Endothelial cell of umbilical vein (primary cell): ENCODE measurements at regions not wholly inside any gene's neighbourhood (a gene's known extent, or its start where the extent isn't known, plus 50 kb on each side); places are given as distances from the start of the nearest gene placed in this dataset.

ENCODE experiments used
- CTCF ChIP-seq, 2 donors: IDR thresholded peaks; 1 replicate in 1 of 2; 2 replicates in 1 of 2; pipeline ENCODE4 v1.5.1; 2011; ENCODE audit warnings: low read length in 2 of 2, mild to moderate bottlenecking in 2 of 2, moderate library complexity in 2 of 2, control low read depth in 1 of 2, inconsistent platforms in 1 of 2, low read depth in 1 of 2; ENCODE audit not compliant: insufficient read depth in 1 of 2; ENCODE audit errors: extremely low read depth in 1 of 2
- EZH2 ChIP-seq: IDR thresholded peaks from 2 replicates; pipeline ENCODE4 v1.6.1; 2012; ENCODE audit warnings: borderline replicate concordance, low read depth, mild to moderate bottlenecking, moderate library complexity, low read length, inconsistent platforms; ENCODE audit not compliant: severe bottlenecking
- FOS ChIP-seq: IDR thresholded peaks from 2 replicates; pipeline ENCODE4 v1.6.1; 2011; ENCODE audit warnings: mild to moderate bottlenecking, low read length, moderate library complexity, borderline replicate concordance; ENCODE audit not compliant: insufficient read depth
- JUN ChIP-seq: IDR thresholded peaks from 2 replicates; pipeline ENCODE4 v1.6.1; 2011; ENCODE audit warnings: borderline replicate concordance, low read depth; ENCODE audit not compliant: insufficient read length, insufficient read depth
- MAX ChIP-seq: IDR thresholded peaks from 2 replicates; pipeline ENCODE4 v1.6.1; 2011; ENCODE audit not compliant: insufficient read depth, insufficient read length
- MYC ChIP-seq: IDR thresholded peaks from one replicate; pipeline ENCODE4 v1.6.1; 2011; ENCODE audit warnings: mild to moderate bottlenecking, low read depth, low read length
- POLR2A ChIP-seq: IDR thresholded peaks from 2 replicates; pipeline ENCODE4 v1.6.1; 2012; ENCODE audit warnings: low read depth, mild to moderate bottlenecking, control low read depth, low read length
- POLR2AphosphoS5 ChIP-seq: IDR thresholded peaks from 2 replicates; pipeline ENCODE4 v1.6.1; 2012; ENCODE audit warnings: low read depth, mild to moderate bottlenecking, control low read depth, low read length, moderate library complexity; ENCODE audit not compliant: insufficient read depth

- TF ChIP-seq POLR2A (no peak), CTCF (IDR thresholded peaks at IDR 0.05; ENCODE audit: extremely low read depth in 1 of 2, insufficient read depth in 1 of 2, low read depth in 1 of 2, low read length in 2 of 2) (no peak), EZH2 (no peak), POLR2AphosphoS5 (no peak), MAX (no peak), JUN (no peak), MYC (no peak), FOS (no peak)
These were observed 258.5 kb upstream of the USP24 start for GRCh38 chr1:55473661-55474060.
